GM21737 (cell line): ENCODE measurements at regions not wholly inside any gene's neighbourhood (a gene's known extent, or its start where the extent isn't known, plus 50 kb on each side); places are given as distances from the start of the nearest gene placed in this dataset.
A peak's percentile ranks its signal among the peaks of the same experiment; 100 is the strongest.

Experiments used
- ATAC-seq: cut with Tn5 transposase; IDR thresholded peaks from one replicate; pipeline ENCODE4 v1.9.1; 2021; ENCODE audit warnings: mild to moderate bottlenecking, moderate library complexity; ENCODE audit not compliant: unreplicated experiment

GRCh38 chr6:79777713-79778579 lies 146.8 kb downstream of the SH3BGRL2 start:
- ATAC-seq = peak; percentile 88

DNA sequence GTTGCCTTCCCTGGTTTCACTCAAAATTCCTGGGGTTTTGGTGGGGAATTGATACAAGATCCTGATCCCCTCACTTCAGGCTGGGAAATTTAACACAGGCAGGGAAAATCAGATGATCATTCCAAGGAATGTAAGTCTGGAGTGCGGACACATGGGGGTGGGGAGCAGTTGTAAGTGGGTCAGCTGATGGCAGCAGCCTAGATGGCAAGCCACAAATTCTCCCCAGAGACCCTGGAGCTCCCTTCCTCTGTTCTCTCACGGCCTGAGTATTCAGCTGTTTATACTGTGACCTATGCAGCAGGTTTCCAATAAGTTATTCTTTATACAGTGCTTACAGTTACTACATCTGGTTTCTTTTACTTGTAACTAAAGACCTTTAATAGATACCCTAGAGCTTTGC lies 144.9 kb downstream of the SH3BGRL2 start:
- no peak for ATAC-seq

GRCh38 chr6:79775222-79775621 lies 144.1 kb downstream of the SH3BGRL2 start:
- no peak for ATAC-seq

GRCh38 chr6:79764747-79765146 lies 133.6 kb downstream of the SH3BGRL2 start:
- ATAC-seq = no peak

DNA sequence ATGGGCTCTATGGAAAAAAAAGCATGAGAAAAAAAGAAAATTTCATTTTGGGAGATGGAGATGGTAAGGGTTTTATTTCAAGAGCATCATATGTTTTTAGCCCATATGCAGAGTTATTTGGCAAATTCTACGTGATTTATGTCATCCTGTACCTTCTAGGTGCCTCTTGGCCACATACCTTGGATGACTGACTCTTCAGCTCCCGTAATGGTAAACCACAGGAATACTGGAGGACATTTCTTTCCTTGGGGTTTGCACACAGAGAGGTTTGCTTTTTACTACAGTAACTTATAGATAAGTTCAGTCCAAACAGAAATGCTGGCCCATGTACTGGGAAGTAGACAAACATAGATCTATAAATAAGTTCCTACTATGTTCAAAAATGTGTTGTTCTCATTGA lies 132.2 kb downstream of the SH3BGRL2 start:
- no peak for ATAC-seq

DNA sequence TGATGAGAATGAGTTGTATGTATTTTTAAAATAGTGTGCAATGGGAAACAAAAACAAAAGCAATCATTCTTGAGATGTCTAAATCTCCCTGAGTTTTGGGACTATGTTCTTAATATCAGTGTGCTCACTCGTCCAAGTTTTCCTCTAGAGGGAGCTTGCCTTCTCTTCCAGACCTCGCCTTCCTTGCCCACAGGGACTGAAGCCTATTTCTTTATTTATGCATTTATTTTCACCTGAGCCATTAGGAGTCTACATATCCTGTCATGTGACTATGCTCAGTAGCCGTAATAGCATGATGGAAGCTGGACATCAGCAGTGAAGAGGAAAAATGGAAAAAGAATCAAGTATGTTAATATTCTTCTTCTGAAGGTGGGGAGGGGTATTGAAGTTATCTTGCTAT lies 131.2 kb downstream of the SH3BGRL2 start:
- no peak for ATAC-seq

- ATAC-seq = no peak
Observed at GRCh38 chr6:79756496-79756895, 125.4 kb downstream of the SH3BGRL2 start.

- no peak for ATAC-seq
Observed at GRCh38 chr6:79755967-79756366, 124.8 kb downstream of the SH3BGRL2 start.
